ENCODE measurements at regions not wholly inside any gene's neighbourhood (a gene's known extent, or its start where the extent isn't known, plus 50 kb on each side); places are given as distances from the start of the nearest gene placed in this dataset.

- TF ChIP-seq ATF3 (IDR thresholded peaks at IDR 0.05; ENCODE audit: borderline replicate concordance, extremely low read depth, low read depth, low read length): no peak
- no peak for TF ChIP-seq CTCF (IDR thresholded peaks at IDR 0.05 in 2 of 3, conservative IDR thresholded peaks at IDR 0.05 in 1 of 3; ENCODE audit: control insufficient read depth in 2 of 3, extremely low read depth in 1 of 3, insufficient read depth in 1 of 3, low read depth in 3 of 3, low read length in 3 of 3)
These were observed 327.0 kb downstream of the HNRNPD start for GRCh38 chr4:82046796-82047195.

Measured in GM12878 (cell line).